ENCODE measurements at regions not wholly inside any gene's neighbourhood (a gene's known extent, or its start where the extent isn't known, plus 50 kb on each side); places are given as distances from the start of the nearest gene placed in this dataset.
A peak's percentile ranks its signal among the peaks of the same experiment; 100 is the strongest.

- no peak for DNase-seq
Measured at GRCh38 chr4:180637616-180638015, 1605.6 kb upstream of the TENM3 start.

- no peak for DNase-seq
Measured at GRCh38 chr4:180640193-180640592, 1603.0 kb upstream of the TENM3 start.

- no peak for DNase-seq
Measured at GRCh38 chr4:180641495-180641894, 1601.7 kb upstream of the TENM3 start.

GRCh38 chr4:180642732-180643131 lies 1600.5 kb upstream of the TENM3 start:
- DNase-seq, result no peak

- no peak for DNase-seq
Measured at GRCh38 chr4:180650273-180650672, 1592.9 kb upstream of the TENM3 start.

- DNase-seq, result no peak
Measured at GRCh38 chr4:180652533-180652932, 1590.7 kb upstream of the TENM3 start.

- DNase-seq, result no peak
Measured at GRCh38 chr4:180655886-180656285, 1587.3 kb upstream of the TENM3 start.

- no peak for DNase-seq
Measured at GRCh38 chr4:180657881-180658280, 1585.3 kb upstream of the TENM3 start.

- peak; percentile 93 for DNase-seq
Measured at GRCh38 chr4:180664766-180665368, 1578.3 kb upstream of the TENM3 start.

- DNase-seq, result peak; percentile 46
Measured at GRCh38 chr4:180665481-180665880, 1577.7 kb upstream of the TENM3 start.

- peak; percentile 70 for DNase-seq
Measured at GRCh38 chr4:180665994-180666824, 1577.0 kb upstream of the TENM3 start.

- DNase-seq, result no peak
Measured at GRCh38 chr4:180668732-180669131, 1574.5 kb upstream of the TENM3 start.

- no peak for DNase-seq
Measured at GRCh38 chr4:180669680-180670079, 1573.5 kb upstream of the TENM3 start.

GRCh38 chr4:180674619-180675358 lies 1568.4 kb upstream of the TENM3 start:
- no peak for DNase-seq

- no peak for DNase-seq
Measured at GRCh38 chr4:180675359-180675650, 1567.9 kb upstream of the TENM3 start.

GRCh38 chr4:180680305-180680704 lies 1562.9 kb upstream of the TENM3 start:
- no peak for DNase-seq

- no peak for DNase-seq
Measured at GRCh38 chr4:180682776-180683175, 1560.4 kb upstream of the TENM3 start.

- no peak for DNase-seq
Measured at GRCh38 chr4:180683186-180683585, 1560.0 kb upstream of the TENM3 start.

GRCh38 chr4:180688480-180688879 lies 1554.7 kb upstream of the TENM3 start:
- DNase-seq, result no peak

- no peak for DNase-seq
Measured at GRCh38 chr4:180694875-180695274, 1548.3 kb upstream of the TENM3 start.

GRCh38 chr4:180695851-180696250 lies 1547.4 kb upstream of the TENM3 start:
- no peak for DNase-seq

GRCh38 chr4:180696460-180697092 lies 1546.6 kb upstream of the TENM3 start:
- DNase-seq, result no peak

GRCh38 chr4:180698550-180699195 lies 1544.5 kb upstream of the TENM3 start:
- no peak for DNase-seq
